ENCODE measurements at regions not wholly inside any gene's neighbourhood (a gene's known extent, or its start where the extent isn't known, plus 50 kb on each side); places are given as distances from the start of the nearest gene placed in this dataset.

- no peak for TF ChIP-seq CTCF (IDR thresholded peaks at IDR 0.05; ENCODE audit: low read depth, low read length)
- DNase-seq (ENCODE audit: extremely low read depth, low read depth), result no peak
Observed at GRCh38 chr15:93210995-93211394, 122.0 kb upstream of the RGMA start.

GRCh38 chr15:93209690-93210445 lies 120.9 kb upstream of the RGMA start:
- no peak for TF ChIP-seq CTCF (IDR thresholded peaks at IDR 0.05; ENCODE audit: low read depth, low read length)
- DNase-seq (ENCODE audit: extremely low read depth, low read depth), result no peak

GRCh38 chr15:93206893-93207292 lies 117.9 kb upstream of the RGMA start:
- DNase-seq (ENCODE audit: extremely low read depth, low read depth), result no peak
- no peak for TF ChIP-seq CTCF (IDR thresholded peaks at IDR 0.05; ENCODE audit: low read depth, low read length)

GRCh38 chr15:93205413-93205812 lies 116.4 kb upstream of the RGMA start:
- TF ChIP-seq CTCF (IDR thresholded peaks at IDR 0.05; ENCODE audit: low read depth, low read length), result no peak

GRCh38 chr15:93203036-93203435 lies 114.0 kb upstream of the RGMA start:
- TF ChIP-seq CTCF (IDR thresholded peaks at IDR 0.05; ENCODE audit: low read depth, low read length), result no peak

More at GRCh38 chr15:93205413-93205812, 116.4 kb upstream of the RGMA start:
- DNase-seq (ENCODE audit: extremely low read depth, low read depth), result no peak

GRCh38 chr15:93202405-93202804 lies 113.4 kb upstream of the RGMA start:
- no peak for DNase-seq (ENCODE audit: extremely low read depth, low read depth)
- no peak for TF ChIP-seq CTCF (IDR thresholded peaks at IDR 0.05; ENCODE audit: low read depth, low read length)

More at GRCh38 chr15:93203036-93203435, 114.0 kb upstream of the RGMA start:
- no peak for DNase-seq (ENCODE audit: extremely low read depth, low read depth)

- no peak for DNase-seq (ENCODE audit: extremely low read depth, low read depth)
- TF ChIP-seq CTCF (IDR thresholded peaks at IDR 0.05; ENCODE audit: low read depth, low read length), result no peak
Observed at GRCh38 chr15:93201940-93202339, 112.9 kb upstream of the RGMA start.

Data from AG09319 (cell line).